ENCODE measurements at regions not wholly inside any gene's neighbourhood (a gene's known extent, or its start where the extent isn't known, plus 50 kb on each side); places are given as distances from the start of the nearest gene placed in this dataset.
"Not testable (repeated sequence)": the region's sequence is repeated elsewhere in the genome, so short reads cannot be mapped to it uniquely, and the experiment has no call there.

DNA sequence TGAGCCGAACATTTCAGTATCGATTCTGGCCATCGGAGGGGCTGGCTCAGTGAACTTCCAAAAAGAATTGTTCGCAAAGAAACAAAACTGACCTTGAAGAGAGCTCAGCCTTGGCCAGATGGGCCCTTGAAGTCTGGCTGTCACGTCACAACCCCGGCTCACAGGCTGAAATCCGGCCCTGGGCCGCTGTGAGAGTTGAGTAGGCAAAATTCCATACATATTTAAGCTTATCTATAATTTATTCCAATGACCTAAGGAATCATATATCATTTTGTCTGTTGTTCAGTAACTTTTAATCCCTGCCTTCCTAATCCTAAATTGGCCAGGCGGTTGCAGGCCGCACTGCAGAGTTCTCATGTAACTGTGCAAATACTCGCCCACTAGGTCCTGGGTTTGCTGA is 174.8 kb downstream of the LAT start:
- TF ChIP-seq ZNF426 (tag by site-specific recombination; IDR thresholded peaks at IDR 0.05); ZNF561 (tag by site-specific recombination; IDR thresholded peaks at IDR 0.05; ENCODE audit: borderline replicate concordance); ZNF785 (tag by site-specific recombination; IDR thresholded peaks at IDR 0.05); ZSCAN30 (tag by site-specific recombination; IDR thresholded peaks at IDR 0.05); ZNF529 (tag by site-specific recombination; IDR thresholded peaks at IDR 0.05; ENCODE audit: insufficient replicate concordance); ZIC2 (tag by site-specific recombination; IDR thresholded peaks at IDR 0.05): not testable (repeated sequence)
- TF ChIP-seq, protein P1, sequence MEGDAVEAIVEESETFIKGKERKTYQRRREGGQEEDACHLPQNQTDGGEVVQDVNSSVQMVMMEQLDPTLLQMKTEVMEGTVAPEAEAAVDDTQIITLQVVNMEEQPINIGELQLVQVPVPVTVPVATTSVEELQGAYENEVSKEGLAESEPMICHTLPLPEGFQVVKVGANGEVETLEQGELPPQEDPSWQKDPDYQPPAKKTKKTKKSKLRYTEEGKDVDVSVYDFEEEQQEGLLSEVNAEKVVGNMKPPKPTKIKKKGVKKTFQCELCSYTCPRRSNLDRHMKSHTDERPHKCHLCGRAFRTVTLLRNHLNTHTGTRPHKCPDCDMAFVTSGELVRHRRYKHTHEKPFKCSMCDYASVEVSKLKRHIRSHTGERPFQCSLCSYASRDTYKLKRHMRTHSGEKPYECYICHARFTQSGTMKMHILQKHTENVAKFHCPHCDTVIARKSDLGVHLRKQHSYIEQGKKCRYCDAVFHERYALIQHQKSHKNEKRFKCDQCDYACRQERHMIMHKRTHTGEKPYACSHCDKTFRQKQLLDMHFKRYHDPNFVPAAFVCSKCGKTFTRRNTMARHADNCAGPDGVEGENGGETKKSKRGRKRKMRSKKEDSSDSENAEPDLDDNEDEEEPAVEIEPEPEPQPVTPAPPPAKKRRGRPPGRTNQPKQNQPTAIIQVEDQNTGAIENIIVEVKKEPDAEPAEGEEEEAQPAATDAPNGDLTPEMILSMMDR (tag by site-specific recombination; IDR thresholded peaks at IDR 0.05): not testable (repeated sequence)
- TF ChIP-seq, protein P2, sequence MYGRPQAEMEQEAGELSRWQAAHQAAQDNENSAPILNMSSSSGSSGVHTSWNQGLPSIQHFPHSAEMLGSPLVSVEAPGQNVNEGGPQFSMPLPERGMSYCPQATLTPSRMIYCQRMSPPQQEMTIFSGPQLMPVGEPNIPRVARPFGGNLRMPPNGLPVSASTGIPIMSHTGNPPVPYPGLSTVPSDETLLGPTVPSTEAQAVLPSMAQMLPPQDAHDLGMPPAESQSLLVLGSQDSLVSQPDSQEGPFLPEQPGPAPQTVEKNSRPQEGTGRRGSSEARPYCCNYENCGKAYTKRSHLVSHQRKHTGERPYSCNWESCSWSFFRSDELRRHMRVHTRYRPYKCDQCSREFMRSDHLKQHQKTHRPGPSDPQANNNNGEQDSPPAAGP (tag by site-specific recombination; IDR thresholded peaks at IDR 0.05): not testable (repeated sequence)
- TF ChIP-seq, protein P3, sequence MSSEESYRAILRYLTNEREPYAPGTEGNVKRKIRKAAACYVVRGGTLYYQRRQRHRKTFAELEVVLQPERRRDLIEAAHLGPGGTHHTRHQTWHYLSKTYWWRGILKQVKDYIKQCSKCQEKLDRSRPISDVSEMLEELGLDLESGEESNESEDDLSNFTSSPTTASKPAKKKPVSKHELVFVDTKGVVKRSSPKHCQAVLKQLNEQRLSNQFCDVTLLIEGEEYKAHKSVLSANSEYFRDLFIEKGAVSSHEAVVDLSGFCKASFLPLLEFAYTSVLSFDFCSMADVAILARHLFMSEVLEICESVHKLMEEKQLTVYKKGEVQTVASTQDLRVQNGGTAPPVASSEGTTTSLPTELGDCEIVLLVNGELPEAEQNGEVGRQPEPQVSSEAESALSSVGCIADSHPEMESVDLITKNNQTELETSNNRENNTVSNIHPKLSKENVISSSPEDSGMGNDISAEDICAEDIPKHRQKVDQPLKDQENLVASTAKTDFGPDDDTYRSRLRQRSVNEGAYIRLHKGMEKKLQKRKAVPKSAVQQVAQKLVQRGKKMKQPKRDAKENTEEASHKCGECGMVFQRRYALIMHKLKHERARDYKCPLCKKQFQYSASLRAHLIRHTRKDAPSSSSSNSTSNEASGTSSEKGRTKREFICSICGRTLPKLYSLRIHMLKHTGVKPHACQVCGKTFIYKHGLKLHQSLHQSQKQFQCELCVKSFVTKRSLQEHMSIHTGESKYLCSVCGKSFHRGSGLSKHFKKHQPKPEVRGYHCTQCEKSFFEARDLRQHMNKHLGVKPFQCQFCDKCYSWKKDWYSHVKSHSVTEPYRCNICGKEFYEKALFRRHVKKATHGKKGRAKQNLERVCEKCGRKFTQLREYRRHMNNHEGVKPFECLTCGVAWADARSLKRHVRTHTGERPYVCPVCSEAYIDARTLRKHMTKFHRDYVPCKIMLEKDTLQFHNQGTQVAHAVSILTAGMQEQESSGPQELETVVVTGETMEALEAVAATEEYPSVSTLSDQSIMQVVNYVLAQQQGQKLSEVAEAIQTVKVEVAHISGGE (tag by site-specific recombination; conservative IDR thresholded peaks at IDR 0.05; ENCODE audit: low read depth): not testable (repeated sequence)
- TF ChIP-seq, protein P4, sequence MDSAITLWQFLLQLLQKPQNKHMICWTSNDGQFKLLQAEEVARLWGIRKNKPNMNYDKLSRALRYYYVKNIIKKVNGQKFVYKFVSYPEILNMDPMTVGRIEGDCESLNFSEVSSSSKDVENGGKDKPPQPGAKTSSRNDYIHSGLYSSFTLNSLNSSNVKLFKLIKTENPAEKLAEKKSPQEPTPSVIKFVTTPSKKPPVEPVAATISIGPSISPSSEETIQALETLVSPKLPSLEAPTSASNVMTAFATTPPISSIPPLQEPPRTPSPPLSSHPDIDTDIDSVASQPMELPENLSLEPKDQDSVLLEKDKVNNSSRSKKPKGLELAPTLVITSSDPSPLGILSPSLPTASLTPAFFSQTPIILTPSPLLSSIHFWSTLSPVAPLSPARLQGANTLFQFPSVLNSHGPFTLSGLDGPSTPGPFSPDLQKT (IDR thresholded peaks at IDR 0.05; ENCODE audit: borderline replicate concordance, low read depth, low read length): not testable (repeated sequence)
- TF ChIP-seq, protein P5, sequence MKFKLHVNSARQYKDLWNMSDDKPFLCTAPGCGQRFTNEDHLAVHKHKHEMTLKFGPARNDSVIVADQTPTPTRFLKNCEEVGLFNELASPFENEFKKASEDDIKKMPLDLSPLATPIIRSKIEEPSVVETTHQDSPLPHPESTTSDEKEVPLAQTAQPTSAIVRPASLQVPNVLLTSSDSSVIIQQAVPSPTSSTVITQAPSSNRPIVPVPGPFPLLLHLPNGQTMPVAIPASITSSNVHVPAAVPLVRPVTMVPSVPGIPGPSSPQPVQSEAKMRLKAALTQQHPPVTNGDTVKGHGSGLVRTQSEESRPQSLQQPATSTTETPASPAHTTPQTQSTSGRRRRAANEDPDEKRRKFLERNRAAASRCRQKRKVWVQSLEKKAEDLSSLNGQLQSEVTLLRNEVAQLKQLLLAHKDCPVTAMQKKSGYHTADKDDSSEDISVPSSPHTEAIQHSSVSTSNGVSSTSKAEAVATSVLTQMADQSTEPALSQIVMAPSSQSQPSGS (tag by site-specific recombination; IDR thresholded peaks at IDR 0.05; ENCODE audit: low read depth): not testable (repeated sequence)
